ACC112 (cell line): ENCODE measurements at regions not wholly inside any gene's neighbourhood (a gene's known extent, or its start where the extent isn't known, plus 50 kb on each side); places are given as distances from the start of the nearest gene placed in this dataset.

ENCODE experiments used
- H2AFZ ChIP-seq: fragments of 200-600 bp; sonication (generic); one replicate; pipeline ENCODE4 v1.6.0; 2017; ENCODE audit warnings: antibody characterized with exemption, low read length; ENCODE audit not compliant: unreplicated experiment
- H3K27ac ChIP-seq: fragments of 200-600 bp; sonication (generic); 2 replicates; pipeline ENCODE4 v1.5.1; 2014; ENCODE audit warnings: low read depth, mild to moderate bottlenecking, antibody characterized with exemption, low read length, moderate library complexity
- H3K27me3 ChIP-seq: fragments of 200-600 bp; sonication (generic); 2 replicates; pipeline ENCODE4 v1.6.1; 2014; ENCODE audit warnings: mild to moderate bottlenecking, antibody characterized with exemption, low read length, moderate library complexity, mixed read lengths; ENCODE audit not compliant: insufficient read depth
- H3K36me3 ChIP-seq: fragments of 200-600 bp; sonication (generic); 2 replicates; pipeline ENCODE4 v1.6.1; 2016; ENCODE audit warnings: mild to moderate bottlenecking, antibody characterized with exemption, low read length, moderate library complexity, mixed read lengths; ENCODE audit not compliant: insufficient read depth
- H3K4me1 ChIP-seq: fragments of 200-600 bp; sonication (generic); one replicate; pipeline ENCODE4 v1.6.1; 2016; ENCODE audit warnings: low read length, mixed read lengths; ENCODE audit not compliant: insufficient read depth, unreplicated experiment, control insufficient read depth
- H3K4me3 ChIP-seq: fragments of 200-600 bp; sonication (generic); 2 replicates; pipeline ENCODE4 v1.5.1; 2014; ENCODE audit warnings: mild to moderate bottlenecking, low read depth, low read length
- H3K79me2 ChIP-seq: fragments of 200-600 bp; sonication (generic); one replicate; pipeline ENCODE4 v1.6.0; 2016; ENCODE audit warnings: low read length; ENCODE audit not compliant: control insufficient read depth, unreplicated experiment, insufficient read depth

DNA sequence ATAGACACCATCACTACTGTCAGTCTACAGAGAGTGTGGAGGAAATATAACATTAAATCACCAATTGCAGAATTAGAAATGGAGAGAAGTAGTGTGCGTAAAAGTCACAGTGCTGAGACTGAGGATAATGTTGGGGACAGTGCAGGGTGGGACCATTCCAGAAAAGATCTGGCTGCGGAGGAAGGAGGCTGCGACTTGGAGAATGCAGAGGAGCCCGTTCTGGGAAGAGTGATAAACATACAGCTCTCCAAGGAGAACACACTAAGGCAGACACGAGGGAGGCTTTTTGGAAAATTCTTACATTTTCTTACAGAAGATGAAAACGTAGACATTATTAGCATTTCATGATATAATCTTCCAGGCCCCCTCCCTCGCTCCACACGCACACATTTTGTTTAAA, 337.8 kb downstream of the IRS2 start:
- Histone ChIP-seq H2AFZ (no peak overlapping the region), H3K4me3 (no peak overlapping the region), H3K27me3 (no peaks in the 10 kb centered on the region), H3K4me1 (no peaks in the 10 kb centered on the region), H3K79me2 (no peaks in the 10 kb centered on the region), H3K27ac (no peak overlapping the region), H3K36me3 (no peaks in the 10 kb centered on the region)

DNA sequence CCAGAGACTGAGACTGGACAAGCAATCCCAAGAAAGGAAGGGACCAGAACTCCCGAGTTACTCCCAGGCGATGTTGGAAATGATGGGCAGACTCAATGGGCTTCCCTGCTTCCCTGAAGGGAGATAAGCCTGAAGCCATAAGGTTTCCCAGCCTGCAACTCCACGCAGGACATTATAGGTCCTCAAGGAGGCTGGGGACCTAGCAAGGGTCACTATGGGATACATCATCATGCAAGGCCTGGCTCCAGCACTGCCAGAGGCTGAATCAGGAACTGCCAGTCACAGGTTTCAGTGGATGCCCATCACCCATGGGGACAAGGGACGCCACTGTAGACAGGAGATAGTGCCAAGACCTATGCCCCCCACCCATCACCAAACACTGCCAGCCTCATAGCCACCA, 338.7 kb downstream of the IRS2 start:
- H3K27me3 ChIP-seq, result no peaks in the 10 kb centered on the region
- H2AFZ ChIP-seq, result no peak overlapping the region
- H3K79me2 ChIP-seq, result no peaks in the 10 kb centered on the region
- H3K4me3 ChIP-seq, result no peak overlapping the region
- no peaks in the 10 kb centered on the region for H3K36me3 ChIP-seq
- H3K4me1 ChIP-seq, result no peaks in the 10 kb centered on the region
- H3K27ac ChIP-seq, result no peak overlapping the region

DNA sequence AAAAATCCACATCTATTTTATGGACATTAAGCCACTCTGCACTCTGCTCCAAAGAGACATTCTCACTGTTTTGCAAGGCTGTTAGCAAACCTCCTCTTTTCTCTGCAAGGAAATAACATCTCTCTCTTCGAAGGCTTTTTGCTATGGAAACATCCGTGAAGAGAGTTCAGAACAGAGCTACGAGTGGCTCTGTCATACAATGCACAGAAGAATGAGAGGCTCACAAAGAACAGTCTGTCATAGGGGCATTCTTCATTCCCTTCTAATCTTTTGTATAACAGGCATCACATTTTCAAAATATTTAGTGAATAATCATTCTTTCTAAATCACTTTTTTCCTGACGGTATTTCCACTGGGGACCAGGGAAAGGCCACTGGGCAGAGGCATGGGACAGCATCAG, 346.1 kb downstream of the IRS2 start:
- H3K36me3 ChIP-seq, result no peaks in the 10 kb centered on the region
- H2AFZ ChIP-seq, result no peak overlapping the region
- no peak overlapping the region for H3K27ac ChIP-seq
- H3K4me1 ChIP-seq, result no peaks in the 10 kb centered on the region
- no peaks in the 10 kb centered on the region for H3K79me2 ChIP-seq
- no peak overlapping the region for H3K4me3 ChIP-seq
- H3K27me3 ChIP-seq, result no peaks in the 10 kb centered on the region

DNA sequence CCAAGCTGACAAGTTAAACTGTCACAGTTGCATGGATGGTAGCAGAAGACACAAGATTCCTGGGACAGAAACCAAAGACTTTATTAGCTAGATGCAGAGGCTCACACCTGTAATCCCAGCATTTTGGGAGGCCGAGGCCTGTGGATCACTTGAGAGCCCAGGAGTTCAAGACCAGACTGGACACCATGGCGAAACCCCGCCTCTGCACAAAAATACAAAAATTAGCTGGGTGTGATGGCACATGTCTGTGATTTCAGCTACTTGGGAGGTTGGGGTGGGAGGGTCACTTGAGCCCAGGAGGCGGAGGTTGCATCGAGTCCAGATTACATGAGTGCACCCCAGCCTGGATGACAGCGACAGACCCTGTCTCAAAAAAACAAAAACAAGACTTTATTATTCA, 346.6 kb downstream of the IRS2 start:
- no peaks in the 10 kb centered on the region for H3K79me2 ChIP-seq
- no peak overlapping the region for H3K27ac ChIP-seq
- no peak overlapping the region for H2AFZ ChIP-seq

DNA sequence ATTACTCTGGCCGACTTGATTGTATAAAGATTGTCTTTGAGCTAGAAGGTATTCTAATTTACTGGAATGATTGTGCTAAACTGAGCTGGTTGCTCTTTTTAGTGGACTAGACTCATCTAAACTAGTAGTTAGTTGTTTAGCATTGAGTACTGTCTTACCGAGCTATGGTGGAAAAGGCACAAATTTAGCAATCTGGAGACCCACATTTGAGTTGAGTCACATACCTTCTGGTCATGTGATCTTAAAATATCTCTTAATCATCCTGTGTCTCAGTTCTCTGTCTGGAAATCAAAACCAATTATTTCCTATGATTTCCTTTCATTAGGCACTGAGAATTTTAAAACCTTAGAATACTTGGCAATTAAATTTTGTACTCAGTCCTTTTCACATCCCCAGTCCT, 349.5 kb downstream of the IRS2 start:
- H3K27me3 ChIP-seq, result no peaks in the 10 kb centered on the region
- no peak overlapping the region for H3K27ac ChIP-seq

More for the DNA sequence above, 346.6 kb downstream of the IRS2 start:
- no peak overlapping the region for H3K4me3 ChIP-seq
- H3K4me1 ChIP-seq, result no peaks in the 10 kb centered on the region
- H3K36me3 ChIP-seq, result no peaks in the 10 kb centered on the region
- no peaks in the 10 kb centered on the region for H3K27me3 ChIP-seq

DNA sequence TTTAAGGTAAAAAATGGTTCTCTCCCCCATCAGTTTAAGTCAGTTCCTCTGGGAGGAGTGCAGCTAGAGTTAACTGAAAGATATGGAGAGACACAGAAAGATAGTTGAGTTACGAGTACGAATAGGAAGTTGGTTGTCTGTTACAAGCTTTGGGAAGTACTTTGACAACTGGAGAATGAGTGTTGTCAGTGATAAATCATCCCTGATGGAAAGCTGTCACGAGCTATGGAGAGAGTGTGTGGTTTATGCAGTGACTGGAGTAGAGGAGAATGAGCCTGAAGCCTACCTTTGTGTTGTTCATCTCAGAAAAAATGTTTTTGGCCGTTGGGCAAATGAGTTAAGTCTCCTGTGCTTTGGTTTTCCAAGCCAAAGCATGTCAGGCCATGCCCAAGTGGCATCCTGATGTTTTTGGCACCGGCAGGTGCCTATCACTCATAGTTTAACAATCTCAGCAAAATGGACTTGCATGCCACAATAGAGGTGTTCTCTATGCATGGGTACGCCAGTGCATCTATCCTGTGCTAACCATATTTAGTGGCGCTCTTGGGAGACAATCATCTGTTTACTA, 350.2 kb downstream of the IRS2 start:
- Histone ChIP-seq H3K79me2 (no peaks in the 10 kb centered on the region), H3K4me1 (no peaks in the 10 kb centered on the region), H3K4me3 (no peak overlapping the region), H3K27me3 (no peaks in the 10 kb centered on the region), H3K27ac (no peak overlapping the region), H3K36me3 (no peaks in the 10 kb centered on the region), H2AFZ (no peak overlapping the region)

More for the DNA sequence above, 349.5 kb downstream of the IRS2 start:
- Histone ChIP-seq H3K4me1 (no peaks in the 10 kb centered on the region), H3K4me3 (no peak overlapping the region), H2AFZ (no peak overlapping the region), H3K79me2 (no peaks in the 10 kb centered on the region), H3K36me3 (no peaks in the 10 kb centered on the region)

DNA sequence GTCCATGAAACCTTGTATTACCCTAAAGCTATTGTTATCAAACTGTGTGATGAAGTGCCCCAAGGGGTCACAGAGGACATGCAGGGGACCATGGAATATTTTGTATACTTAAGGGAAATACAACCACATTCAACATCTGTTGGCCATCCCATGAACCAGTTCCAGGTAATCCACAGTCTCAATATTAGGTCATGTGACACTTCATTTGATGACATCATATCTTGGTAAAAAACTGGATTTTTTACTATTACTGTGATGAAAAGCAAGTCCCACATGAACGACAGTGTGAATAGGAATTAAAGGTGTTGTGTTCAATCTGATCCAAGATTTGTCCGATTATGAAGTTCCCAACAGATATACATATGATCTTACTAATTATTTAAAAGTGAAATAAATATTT, 355.2 kb downstream of the IRS2 start:
- no peak overlapping the region for H3K27ac ChIP-seq
- H3K79me2 ChIP-seq, result no peaks in the 10 kb centered on the region
- H3K4me1 ChIP-seq, result no peaks in the 10 kb centered on the region
- H2AFZ ChIP-seq, result no peak overlapping the region
- H3K27me3 ChIP-seq, result no peaks in the 10 kb centered on the region
- H3K4me3 ChIP-seq, result no peak overlapping the region
- no peaks in the 10 kb centered on the region for H3K36me3 ChIP-seq

DNA sequence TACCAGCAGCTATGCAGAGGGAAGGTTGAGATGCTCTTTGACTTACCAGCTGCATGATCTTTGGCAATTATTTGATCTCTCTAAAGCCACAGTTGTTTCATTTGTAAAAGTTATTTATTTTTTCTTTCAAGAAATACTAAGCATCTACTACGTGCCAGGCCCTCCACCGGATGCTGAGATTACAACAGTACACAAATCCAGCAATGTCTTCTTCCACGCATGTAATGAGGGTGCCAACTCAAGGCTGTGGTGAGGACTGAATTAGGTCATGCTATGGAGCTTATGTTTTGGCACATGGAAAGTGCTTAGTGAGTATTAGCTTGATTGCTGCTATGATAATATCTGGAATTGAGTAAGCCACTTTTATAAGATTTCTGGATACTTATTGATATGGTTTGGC, 358.2 kb downstream of the IRS2 start:
- no peaks in the 10 kb centered on the region for H3K79me2 ChIP-seq
- H2AFZ ChIP-seq, result no peak overlapping the region
- H3K27ac ChIP-seq, result no peak overlapping the region
- H3K27me3 ChIP-seq, result no peaks in the 10 kb centered on the region
- no peaks in the 10 kb centered on the region for H3K36me3 ChIP-seq
- H3K4me3 ChIP-seq, result no peak overlapping the region
- H3K4me1 ChIP-seq, result no peaks in the 10 kb centered on the region

DNA sequence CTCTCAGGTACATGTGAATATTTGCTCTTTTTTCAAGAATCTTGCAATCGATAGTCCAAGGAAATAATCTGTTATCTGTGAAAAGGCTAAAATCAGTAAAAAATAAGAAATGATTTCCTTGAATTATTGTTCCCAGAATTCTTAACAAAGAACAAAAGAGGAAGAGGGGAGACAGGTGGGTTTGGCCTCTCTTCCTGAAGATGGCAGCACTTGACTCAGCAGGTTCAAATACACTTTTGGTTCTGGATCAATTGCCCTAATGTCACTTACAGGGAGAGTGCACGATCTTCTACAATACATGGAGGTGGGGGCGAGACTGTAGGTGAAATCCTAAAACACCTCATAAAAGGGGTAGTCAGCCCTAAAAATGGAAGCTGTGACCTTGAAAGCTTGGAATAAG, 358.7 kb downstream of the IRS2 start:
- H3K4me1 ChIP-seq, result no peaks in the 10 kb centered on the region
- H3K27me3 ChIP-seq, result no peaks in the 10 kb centered on the region
- H3K36me3 ChIP-seq, result no peaks in the 10 kb centered on the region
- no peaks in the 10 kb centered on the region for H3K79me2 ChIP-seq
- no peak overlapping the region for H2AFZ ChIP-seq
- no peak overlapping the region for H3K27ac ChIP-seq
- no peak overlapping the region for H3K4me3 ChIP-seq

DNA sequence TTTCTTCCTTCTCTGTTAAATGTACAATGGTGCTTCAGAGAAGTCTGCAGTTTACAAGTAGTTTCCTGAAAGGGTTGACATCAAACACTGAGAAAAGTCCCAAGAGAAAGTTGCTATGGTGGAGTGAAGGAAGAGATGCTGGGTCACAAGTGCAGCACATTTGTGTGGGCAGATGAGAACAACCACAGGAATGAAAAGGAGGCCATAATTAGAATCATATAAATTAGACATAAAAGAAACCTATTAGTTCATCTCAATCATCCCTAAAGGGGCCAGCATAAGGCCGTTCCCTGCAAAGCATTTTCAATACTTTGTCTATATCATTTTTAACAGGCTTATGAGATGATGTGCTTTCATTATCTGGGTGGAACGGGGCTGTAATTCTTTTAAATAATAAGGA, 359.2 kb downstream of the IRS2 start:
- Histone ChIP-seq H3K79me2 (no peaks in the 10 kb centered on the region), H2AFZ (peak overlapping the region; percentile 43), H3K27ac (no peak overlapping the region), H3K4me3 (no peak overlapping the region), H3K4me1 (no peaks in the 10 kb centered on the region), H3K27me3 (no peaks in the 10 kb centered on the region), H3K36me3 (no peaks in the 10 kb centered on the region)

DNA sequence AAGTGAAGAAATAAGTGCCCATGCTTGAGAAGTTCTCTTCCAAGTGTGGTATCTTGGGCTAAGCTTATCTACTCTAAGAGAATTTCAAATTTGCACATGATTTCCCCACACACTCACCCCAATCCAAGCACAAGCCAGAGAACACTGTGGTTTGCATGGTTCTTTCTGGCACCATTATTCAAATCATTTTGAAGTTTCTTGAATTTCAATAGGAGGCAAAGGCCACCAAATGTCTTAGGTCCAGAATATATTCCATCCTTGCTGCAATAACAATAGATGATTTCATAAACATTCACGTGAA, 359.7 kb downstream of the IRS2 start:
- H3K4me3 ChIP-seq, result no peak overlapping the region
- H3K27ac ChIP-seq, result no peak overlapping the region
- H3K27me3 ChIP-seq, result no peaks in the 10 kb centered on the region
- no peaks in the 10 kb centered on the region for H3K4me1 ChIP-seq
- no peaks in the 10 kb centered on the region for H3K36me3 ChIP-seq
- no peak overlapping the region for H2AFZ ChIP-seq
- no peaks in the 10 kb centered on the region for H3K79me2 ChIP-seq
